Right cardiac atrium (tissue), 5 donors: ENCODE measurements at regions not wholly inside any gene's neighbourhood (a gene's known extent, or its start where the extent isn't known, plus 50 kb on each side); places are given as distances from the start of the nearest gene placed in this dataset.

Experiments used
- ATAC-seq, 2 donors: fragments of 200-7000 bp; cut with Tn5 transposase; one replicate each; pipeline versions ENCODE4 v1.8.0 to v1.9.1; 2020; ENCODE audit warnings: moderate library complexity in 2 of 2, mild to moderate bottlenecking in 1 of 2
- DNase-seq, 3 donors: peaks; one replicate each; pipeline ENCODE4 v3.0.0-alpha.2; 2020
- H3K27ac ChIP-seq: one replicate; pipeline ENCODE4 v1.5.1; 2013; ENCODE audit warnings: mild to moderate bottlenecking, low read length, control low read depth, moderate library complexity
- H3K27me3 ChIP-seq: one replicate; pipeline ENCODE4 v1.6.1; 2013; ENCODE audit not compliant: control insufficient read depth, insufficient read depth
- H3K4me1 ChIP-seq: one replicate; pipeline ENCODE4 v1.6.1; 2013; ENCODE audit warnings: low read length; ENCODE audit not compliant: control insufficient read depth, insufficient read depth
- H3K4me3 ChIP-seq: one replicate; pipeline ENCODE4 v1.5.1; 2013; ENCODE audit warnings: low read length, control low read depth
- H3K9me3 ChIP-seq: one replicate; pipeline ENCODE4 v1.6.1; 2013; ENCODE audit warnings: low read length; ENCODE audit not compliant: control insufficient read depth
- WGBS: extraction: QIAGEN DNeasy Blood & Tissue Kit; methylation state at CpG from one replicate; pipeline ENCODE4 v1.1.7; 2013; 5-methylcytosine and 5-hydroxymethylcytosine counted together
- intact Hi-C, 4 donors: fragments of 100-400 bp; cut with DNase I; formaldehyde crosslinking; loops; one replicate each; pipeline versions ENCODE4 v1.11.0 to v1.14.0; 2022 to 2023
- donor health status: healthy with polysubstance abuse.
- donor health status: DM: no; HTN: yes; CAD: no.
- donor health status: DM: no; HTN: no; CAD: no.
- donor health status: DM: no; HTN: yes; CAD: no; lungs with severe emphysema.
- donor health status: DM: yes; HTN: yes; CAD: no.

DNA sequence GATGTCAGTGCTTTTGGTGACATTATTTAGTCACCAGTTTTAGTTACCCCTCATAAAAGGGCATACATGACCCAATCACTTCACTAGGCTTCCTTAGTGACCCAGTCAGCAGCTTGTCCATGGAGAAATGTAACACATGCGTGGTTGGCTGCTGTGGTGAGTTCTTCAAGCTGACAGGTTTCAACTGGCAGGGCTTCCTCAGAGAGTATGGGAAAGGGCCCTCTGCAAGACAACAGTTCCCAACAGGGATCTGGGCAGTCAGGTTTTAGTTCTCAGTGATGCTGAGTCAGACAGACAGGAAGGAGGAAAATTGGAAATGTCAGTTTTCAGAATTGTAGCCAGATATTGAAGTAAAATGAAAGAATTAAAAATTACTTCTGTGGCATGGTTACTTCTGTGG is 282.5 kb downstream of the TBL1XR1 start:
- Histone ChIP-seq H3K4me3 (no peak overlapping the region), H3K27ac (no peak overlapping the region), H3K27me3 (no peaks in the 10 kb centered on the region), H3K4me1 (no peaks in the 10 kb centered on the region), H3K9me3 (no peaks in the 10 kb centered on the region)
- WGBS = 77% methylated on average over 1 of the region's 1 CpG
- DNase-seq = no peak
- intact Hi-C loops = no loop called here
- no peak for ATAC-seq

DNA sequence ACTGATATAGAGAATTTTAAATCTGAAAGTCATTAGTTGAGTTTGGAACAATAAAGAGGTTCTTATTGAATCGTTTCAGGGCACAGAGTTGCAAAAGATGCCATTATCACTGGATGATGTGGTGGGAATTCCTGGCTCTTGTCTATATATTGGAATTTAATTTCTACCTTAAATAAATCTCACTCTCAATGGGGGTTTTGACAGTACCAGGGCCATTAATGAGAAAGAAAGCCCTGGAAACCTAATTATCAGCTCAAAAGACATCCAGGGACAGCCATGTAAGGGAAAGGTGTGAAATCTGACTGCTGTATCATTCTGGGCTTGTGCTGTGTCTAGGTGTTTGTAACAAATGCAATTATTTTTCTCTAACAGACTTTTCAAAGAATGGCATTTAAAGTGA is 285.7 kb downstream of the TBL1XR1 start:
- DNase-seq = no peak
- WGBS = 81% methylated on average over 1 of the region's 1 CpG
- Histone ChIP-seq H3K4me1 (no peaks in the 10 kb centered on the region), H3K27ac (no peak overlapping the region), H3K4me3 (no peak overlapping the region), H3K27me3 (no peaks in the 10 kb centered on the region), H3K9me3 (no peaks in the 10 kb centered on the region)
- no peak for ATAC-seq
- intact Hi-C loops = no loop called here

DNA sequence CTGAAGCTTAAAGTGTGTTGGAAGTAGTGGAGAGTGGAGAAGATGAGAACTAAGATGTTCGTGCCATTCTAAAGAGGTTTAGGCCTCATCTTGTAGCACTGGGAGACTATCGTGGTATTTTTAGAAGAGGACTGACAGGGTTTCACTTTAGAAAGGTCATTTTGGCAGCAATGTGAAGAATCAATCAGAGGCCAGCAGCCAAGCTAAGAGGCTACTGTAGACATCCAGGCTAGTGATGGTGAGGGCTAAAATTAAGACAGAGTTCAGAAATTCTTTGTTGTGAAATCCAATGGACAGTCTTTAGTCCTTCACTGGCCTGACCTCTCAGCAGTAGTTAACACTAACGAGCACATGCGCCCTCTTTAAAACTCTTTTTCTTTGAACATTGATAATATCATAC is 288.2 kb downstream of the TBL1XR1 start:
- ATAC-seq = no peak
- DNase-seq = no peak
- Histone ChIP-seq H3K4me3 (no peak overlapping the region), H3K4me1 (peaks cover 2% of the 10 kb centered on the region), H3K27ac (no peak overlapping the region), H3K27me3 (no peaks in the 10 kb centered on the region), H3K9me3 (no peaks in the 10 kb centered on the region)
- intact Hi-C loops = no loop called here
- WGBS = 69% methylated on average over 4 of the region's 4 CpGs

DNA sequence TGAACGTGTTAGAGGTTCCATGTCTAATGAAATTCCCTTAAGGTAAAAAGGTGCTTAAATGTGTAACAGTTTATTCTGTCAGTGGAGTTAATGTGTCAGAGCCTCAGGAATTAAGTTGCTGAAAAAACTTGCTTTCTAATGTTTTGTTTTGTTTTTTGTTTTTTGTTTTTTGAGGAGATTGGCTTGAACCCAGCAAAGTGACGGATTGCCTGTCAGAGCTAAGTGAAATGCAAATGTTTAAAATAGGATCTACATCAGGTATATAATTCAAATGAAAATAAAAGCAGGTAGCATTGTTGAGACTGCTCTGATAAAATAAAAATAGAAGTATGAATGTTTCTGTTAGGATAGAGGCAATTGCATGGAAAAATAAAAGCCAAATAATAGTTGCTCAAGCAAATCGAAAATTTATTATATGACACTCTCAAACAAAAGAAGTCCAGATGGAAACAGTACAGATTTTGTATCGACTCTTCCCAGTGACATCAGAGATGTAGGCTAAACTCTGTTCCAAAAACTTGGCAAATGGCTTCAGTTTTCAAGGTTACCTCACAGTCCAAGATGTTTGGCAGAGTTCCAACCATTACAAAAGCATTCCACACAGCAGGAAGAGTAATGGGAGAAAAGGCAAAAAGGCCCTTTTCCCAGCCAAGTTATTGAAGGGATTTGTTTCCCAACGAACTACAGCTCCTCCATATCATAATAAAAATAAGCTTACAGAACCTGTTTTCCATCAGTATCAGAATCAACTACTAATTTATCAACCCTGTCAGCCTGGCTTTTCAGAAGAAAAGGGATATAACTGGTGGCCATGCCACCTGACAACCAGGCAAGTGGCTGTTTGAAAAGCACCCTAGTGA is 291.0 kb downstream of the TBL1XR1 start:
- no peak overlapping the region for H3K4me3 ChIP-seq
- H3K27me3 ChIP-seq = no peaks in the 10 kb centered on the region
- H3K27ac ChIP-seq = no peak overlapping the region
- H3K9me3 ChIP-seq = no peaks in the 10 kb centered on the region
- DNase-seq (no peak), ATAC-seq (peak; percentile 61 to 69)
- H3K4me1 ChIP-seq = peaks cover 2% of the 10 kb centered on the region
- WGBS = 40% methylated on average over 5 of the region's 5 CpGs
- intact Hi-C loops = no loop called here

DNA sequence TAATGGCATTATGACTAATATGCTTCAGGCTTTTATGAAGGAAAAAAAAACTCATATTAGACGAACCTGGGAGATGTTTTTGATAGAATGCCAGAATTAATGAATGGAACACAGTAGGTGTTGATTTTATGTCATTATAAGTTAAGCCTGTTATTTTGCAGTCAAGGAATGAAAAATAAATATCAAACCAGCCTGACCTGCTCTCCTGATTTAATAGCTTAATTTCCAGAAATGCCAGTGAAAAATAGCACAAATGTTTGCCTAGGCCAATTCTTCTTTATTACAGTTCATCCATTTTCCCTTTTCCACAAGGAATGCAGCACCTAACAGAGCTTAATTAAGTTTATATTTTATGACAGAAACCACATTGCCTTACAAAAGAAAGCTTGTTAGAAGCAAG is 292.0 kb downstream of the TBL1XR1 start:
- Histone ChIP-seq H3K4me1 (peaks cover 2% of the 10 kb centered on the region), H3K27ac (no peak overlapping the region), H3K27me3 (no peaks in the 10 kb centered on the region), H3K4me3 (no peak overlapping the region), H3K9me3 (no peaks in the 10 kb centered on the region)
- ATAC-seq (no peak), DNase-seq (no peak)
- intact Hi-C loops = no loop called here
- WGBS = 29% methylated on average over 1 of the region's 1 CpG

DNA sequence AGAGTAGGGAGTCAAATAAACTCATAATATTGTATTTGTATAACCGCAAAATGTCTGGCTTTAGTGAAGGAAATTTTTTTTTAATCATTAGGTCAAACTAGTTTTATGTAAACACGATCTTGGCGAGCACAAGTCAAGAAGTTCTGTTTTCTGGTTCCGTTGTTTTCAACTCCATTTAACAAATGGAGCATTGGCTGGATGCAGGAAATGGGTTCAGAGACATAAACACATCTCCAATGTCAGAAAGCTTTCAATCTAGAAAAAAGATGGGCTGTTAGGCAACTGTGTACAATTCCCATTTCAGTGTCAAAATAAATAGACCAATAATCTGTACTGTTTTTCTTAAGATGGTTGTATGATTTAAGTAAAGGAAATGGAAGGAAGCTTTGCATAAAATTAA is 292.8 kb downstream of the TBL1XR1 start:
- no peak overlapping the region for H3K4me3 ChIP-seq
- DNase-seq (no peak), ATAC-seq (no peak)
- no peak overlapping the region for H3K27ac ChIP-seq
- H3K9me3 ChIP-seq = no peaks in the 10 kb centered on the region
- H3K4me1 ChIP-seq = peaks cover 2% of the 10 kb centered on the region
- 82% methylated on average over 4 of the region's 4 CpGs for WGBS
- intact Hi-C loops = no loop called here
- no peaks in the 10 kb centered on the region for H3K27me3 ChIP-seq

DNA sequence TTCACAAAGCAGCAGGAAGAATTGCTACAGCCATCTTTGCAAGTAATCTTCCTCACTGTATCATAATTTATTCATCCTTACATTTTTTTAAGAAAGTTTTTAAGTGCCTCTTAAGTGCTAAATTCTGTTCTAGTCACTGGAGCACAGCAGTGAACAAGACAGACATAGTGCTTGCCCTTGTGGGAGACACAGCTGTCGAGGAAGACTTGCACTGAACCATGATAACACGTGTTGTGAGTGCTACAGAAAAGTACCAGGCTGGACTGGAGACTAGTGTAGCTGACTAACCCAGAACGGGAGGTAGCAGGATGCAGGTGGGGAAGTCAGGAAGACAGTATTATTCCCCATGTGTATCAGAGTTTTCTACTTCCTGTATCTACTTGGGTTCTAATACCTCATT is 300.6 kb downstream of the TBL1XR1 start:
- intact Hi-C loops = no loop called here
- no peak overlapping the region for H3K27ac ChIP-seq
- ATAC-seq (no peak), DNase-seq (no peak)
- no peaks in the 10 kb centered on the region for H3K9me3 ChIP-seq
- H3K4me1 ChIP-seq = no peaks in the 10 kb centered on the region
- no peak overlapping the region for H3K4me3 ChIP-seq
- 30% methylated on average over 3 of the region's 3 CpGs for WGBS
- H3K27me3 ChIP-seq = no peaks in the 10 kb centered on the region

DNA sequence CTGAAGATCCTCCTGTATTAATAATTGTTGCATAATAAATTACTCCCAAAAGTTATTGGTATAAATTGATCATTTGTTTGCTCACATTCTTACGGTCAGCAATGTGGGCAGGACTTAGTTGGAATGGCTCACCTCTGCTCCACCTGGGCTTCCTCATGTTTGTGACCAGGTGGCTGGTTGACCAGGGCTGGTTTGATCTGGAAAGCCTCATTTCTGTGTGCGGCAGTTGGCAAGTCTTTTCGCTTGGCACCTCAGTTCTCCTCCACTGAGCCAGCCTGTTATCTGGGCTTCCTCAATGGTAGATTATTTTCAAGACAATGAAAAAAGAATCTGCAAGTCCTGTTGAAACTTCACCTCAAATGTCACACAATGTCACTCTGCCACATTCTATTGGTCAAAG is 301.1 kb downstream of the TBL1XR1 start:
- Histone ChIP-seq H3K4me3 (no peak overlapping the region), H3K4me1 (no peaks in the 10 kb centered on the region), H3K27me3 (no peaks in the 10 kb centered on the region), H3K27ac (no peak overlapping the region), H3K9me3 (no peaks in the 10 kb centered on the region)
- intact Hi-C loops = no loop called here
- no peak for ATAC-seq
- DNase-seq = no peak
- 97% methylated on average over 3 of the region's 3 CpGs for WGBS

DNA sequence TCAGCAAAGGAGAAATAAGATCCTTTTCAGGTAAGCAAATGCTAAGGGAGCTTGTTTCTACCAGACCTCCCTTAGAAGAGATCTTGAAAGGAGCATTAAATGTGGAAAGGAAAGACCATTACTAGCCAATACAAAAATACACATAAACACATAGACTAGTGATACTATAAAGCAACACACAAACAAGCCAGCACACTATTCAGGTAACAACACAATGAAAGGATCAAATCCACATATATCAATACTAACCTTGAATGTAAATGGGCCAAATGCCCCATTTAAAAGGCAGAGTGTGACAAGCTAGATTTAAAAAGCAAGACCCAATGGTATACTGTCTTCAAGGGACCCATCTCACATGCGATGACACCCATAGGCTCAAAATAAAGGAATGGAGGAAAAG is 317.6 kb downstream of the TBL1XR1 start:
- Histone ChIP-seq H3K27me3 (no peaks in the 10 kb centered on the region), H3K4me3 (no peak overlapping the region), H3K27ac (no peak overlapping the region), H3K4me1 (no peaks in the 10 kb centered on the region), H3K9me3 (no peaks in the 10 kb centered on the region)
- intact Hi-C loops = loop anchor here in 1 of 4 donors (10.0 kb wide), 1 partner anchor 55 kb away; no protein-coding TSS in a partner anchor
- WGBS = 98% methylated on average over 1 of the region's 1 CpG
- ATAC-seq = no peak
- no peak for DNase-seq

DNA sequence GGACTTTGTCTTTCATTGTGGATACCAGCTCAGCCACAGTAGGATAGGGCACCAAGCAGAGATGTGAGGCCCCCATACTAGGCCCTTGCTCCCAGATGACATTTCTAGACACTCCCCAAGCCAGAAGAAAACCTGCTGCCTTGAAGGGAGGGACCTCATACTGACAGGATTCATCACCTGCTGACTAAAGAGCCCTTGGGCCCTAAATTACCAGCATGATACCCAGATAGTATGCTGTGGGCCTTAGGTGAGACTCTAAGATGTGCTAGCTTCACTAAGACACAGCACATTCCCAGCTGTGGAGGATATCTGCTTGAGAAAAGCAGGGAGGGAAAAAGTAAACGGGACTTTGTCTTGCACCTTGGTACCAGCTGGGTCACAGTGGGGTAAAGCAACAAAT is 324.0 kb downstream of the TBL1XR1 start:
- Histone ChIP-seq H3K4me1 (peaks cover 3% of the 10 kb centered on the region), H3K27me3 (no peaks in the 10 kb centered on the region), H3K9me3 (no peaks in the 10 kb centered on the region), H3K4me3 (no peak overlapping the region), H3K27ac (no peak overlapping the region)
- intact Hi-C loops = loop anchor here in 2 of 4 donors (5.0 to 10.0 kb wide), 3 partner anchors 62 to 1514 kb away; no protein-coding TSS in a partner anchor
- 80% methylated on average over 1 of the region's 1 CpG for WGBS
- DNase-seq = no peak
- no peak for ATAC-seq

DNA sequence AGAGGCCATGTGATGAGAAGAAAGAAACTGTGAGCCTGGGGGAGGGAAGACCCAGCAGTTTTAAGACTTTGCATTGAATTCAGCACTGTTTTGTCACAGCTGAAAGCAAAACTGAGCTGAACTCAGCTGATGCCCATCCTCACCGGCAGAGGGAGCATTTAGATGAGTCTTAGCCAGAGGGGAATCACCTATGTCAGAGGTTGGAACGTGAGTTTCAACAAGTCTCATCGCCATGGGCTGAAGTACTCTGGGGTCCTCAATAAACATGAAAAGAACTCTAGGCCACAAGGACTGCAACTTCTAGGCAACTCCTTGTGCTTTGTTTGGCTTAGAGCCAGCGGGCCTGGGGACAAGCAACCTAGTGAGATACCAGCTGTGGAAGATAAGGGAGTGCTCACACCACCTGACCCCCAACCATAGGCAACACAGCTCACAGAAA is 324.5 kb downstream of the TBL1XR1 start:
- peak in 2 of 3 donors; percentile 20 to 65 for DNase-seq
- no peaks in the 10 kb centered on the region for H3K27me3 ChIP-seq
- ATAC-seq = peak; percentile 61 to 76
- 15% methylated on average over 4 of the region's 4 CpGs for WGBS
- intact Hi-C loops = loop anchor here in 2 of 4 donors (5.0 to 10.0 kb wide), 3 partner anchors 62 to 1515 kb away; no protein-coding TSS in a partner anchor
- no peak overlapping the region for H3K27ac ChIP-seq
- H3K9me3 ChIP-seq = no peaks in the 10 kb centered on the region
- peaks cover 3% of the 10 kb centered on the region for H3K4me1 ChIP-seq
- H3K4me3 ChIP-seq = no peak overlapping the region
